C4-2B (cell line): ENCODE measurements at regions not wholly inside any gene's neighbourhood (a gene's known extent, or its start where the extent isn't known, plus 50 kb on each side); places are given as distances from the start of the nearest gene placed in this dataset.

ENCODE experiments used
- H3K27ac ChIP-seq: fragments of 450-650 bp; 2 replicates; pipeline ENCODE4 v1.5.1; 2017
- ZFX ChIP-seq: fragments of 450-650 bp; IDR thresholded peaks from 2 replicates; pipeline ENCODE4 v1.6.1; 2017
- TF ChIP-seq, protein P1 (sequence below): fragments of 450-650 bp; conservative IDR thresholded peaks from 2 replicates; pipeline ENCODE4 v1.5.1; 2017; ENCODE audit warnings: mild to moderate bottlenecking

DNA sequence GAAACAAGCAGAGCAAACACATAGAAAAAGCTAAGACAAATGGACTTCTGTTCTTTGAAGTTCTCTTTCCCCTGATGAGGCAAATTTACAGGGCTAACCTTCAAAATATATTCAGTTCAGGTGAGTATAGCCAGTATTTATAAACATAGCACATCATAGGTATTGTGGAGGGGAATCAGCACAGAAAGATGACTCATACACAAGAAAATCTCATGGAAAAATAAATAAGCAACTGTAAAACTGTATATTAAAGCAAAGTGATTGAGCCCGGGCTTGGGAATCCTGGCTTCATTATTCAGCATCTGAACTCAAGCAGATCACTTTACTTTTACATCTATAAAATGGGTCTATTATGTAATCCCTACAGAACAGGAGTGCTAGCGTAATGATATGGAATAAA is 173.5 kb upstream of the PAPPA start:
- no peak overlapping the region for H3K27ac ChIP-seq
- TF ChIP-seq ZFX = no peak
- TF ChIP-seq, protein P1, sequence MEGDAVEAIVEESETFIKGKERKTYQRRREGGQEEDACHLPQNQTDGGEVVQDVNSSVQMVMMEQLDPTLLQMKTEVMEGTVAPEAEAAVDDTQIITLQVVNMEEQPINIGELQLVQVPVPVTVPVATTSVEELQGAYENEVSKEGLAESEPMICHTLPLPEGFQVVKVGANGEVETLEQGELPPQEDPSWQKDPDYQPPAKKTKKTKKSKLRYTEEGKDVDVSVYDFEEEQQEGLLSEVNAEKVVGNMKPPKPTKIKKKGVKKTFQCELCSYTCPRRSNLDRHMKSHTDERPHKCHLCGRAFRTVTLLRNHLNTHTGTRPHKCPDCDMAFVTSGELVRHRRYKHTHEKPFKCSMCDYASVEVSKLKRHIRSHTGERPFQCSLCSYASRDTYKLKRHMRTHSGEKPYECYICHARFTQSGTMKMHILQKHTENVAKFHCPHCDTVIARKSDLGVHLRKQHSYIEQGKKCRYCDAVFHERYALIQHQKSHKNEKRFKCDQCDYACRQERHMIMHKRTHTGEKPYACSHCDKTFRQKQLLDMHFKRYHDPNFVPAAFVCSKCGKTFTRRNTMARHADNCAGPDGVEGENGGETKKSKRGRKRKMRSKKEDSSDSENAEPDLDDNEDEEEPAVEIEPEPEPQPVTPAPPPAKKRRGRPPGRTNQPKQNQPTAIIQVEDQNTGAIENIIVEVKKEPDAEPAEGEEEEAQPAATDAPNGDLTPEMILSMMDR = no peak

DNA sequence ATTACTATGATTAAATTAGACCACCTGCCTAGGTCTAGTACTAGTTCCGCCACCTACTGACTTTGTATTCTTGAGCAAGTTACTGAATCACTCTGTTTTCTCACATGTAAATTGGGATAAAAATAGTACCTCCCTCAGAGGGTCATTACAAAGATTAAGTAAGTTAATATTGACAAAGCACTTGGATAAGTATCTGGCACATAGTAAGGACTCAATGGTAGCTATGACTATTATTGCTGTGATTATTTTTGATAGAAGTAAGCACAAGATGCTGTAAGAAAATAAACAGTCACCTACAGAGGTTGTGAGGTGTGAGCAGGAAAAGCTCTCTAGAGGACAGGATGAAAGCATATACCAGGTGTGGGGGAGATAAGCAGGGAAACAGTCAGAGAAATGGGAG is 173.1 kb upstream of the PAPPA start:
- H3K27ac ChIP-seq = no peak overlapping the region
- TF ChIP-seq, protein P1 = no peak
- TF ChIP-seq ZFX = no peak

DNA sequence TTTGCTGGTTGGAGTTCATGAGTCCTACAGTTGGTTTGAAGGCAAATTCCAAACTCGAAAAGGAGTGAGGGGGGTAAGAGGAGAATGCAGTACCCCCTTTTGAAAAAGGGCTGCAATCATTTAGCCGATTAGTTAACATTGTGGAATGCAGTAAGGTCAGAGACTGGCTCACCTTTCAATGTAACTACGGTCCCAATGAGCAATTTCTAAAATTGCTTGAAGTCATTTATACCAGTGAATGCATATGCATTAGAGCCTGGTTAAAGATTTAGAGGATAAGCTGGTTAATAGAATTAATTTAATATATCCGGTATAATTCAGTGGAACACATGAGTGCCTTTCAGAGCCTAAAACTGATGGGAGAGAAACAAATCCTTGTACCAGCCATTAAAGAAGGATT is 172.6 kb upstream of the PAPPA start:
- no peak for TF ChIP-seq ZFX
- TF ChIP-seq, protein P1 = no peak

DNA sequence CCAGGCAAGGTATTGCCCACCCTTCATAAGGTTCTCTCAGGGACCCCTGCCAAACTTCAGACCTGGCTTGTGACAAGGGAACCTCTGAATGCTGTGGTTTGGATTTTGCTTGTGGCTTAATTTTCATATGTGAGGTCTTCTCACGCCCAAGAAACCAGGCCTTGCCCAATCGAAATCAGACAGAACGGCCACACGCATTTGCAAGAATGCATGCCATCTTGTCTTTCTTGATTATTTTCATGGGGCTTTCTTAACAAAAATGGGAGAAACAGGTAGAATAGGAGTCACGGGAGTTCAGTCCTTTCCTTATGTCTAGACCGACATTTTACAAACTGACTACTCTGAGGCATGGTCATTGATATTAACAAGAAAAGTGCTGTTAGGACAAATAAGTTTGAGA is 170.2 kb upstream of the PAPPA start:
- no peak overlapping the region for H3K27ac ChIP-seq
- no peak for TF ChIP-seq ZFX
- TF ChIP-seq, protein P1 = no peak

More for the DNA sequence above, 172.6 kb upstream of the PAPPA start:
- H3K27ac ChIP-seq = no peak overlapping the region

DNA sequence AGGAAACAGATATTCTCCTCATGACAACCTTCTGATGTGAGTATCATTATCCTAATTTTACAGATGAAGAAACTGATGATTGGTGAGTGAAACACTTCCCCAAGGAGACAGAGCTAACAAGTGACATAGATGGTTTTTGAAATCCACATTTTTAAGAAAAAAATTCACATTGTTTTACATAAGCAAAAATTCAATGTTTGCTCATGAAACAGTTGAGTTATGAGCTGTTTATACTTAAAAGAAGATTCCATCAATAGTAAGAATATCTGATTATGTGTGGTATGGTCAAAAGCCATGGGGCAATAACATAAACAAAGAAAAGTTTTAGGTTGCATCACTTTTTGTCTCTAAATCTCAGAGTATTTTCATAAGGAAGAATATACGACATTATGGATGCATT is 167.9 kb upstream of the PAPPA start:
- H3K27ac ChIP-seq = no peak overlapping the region
- TF ChIP-seq, protein P1 = no peak
- no peak for TF ChIP-seq ZFX

DNA sequence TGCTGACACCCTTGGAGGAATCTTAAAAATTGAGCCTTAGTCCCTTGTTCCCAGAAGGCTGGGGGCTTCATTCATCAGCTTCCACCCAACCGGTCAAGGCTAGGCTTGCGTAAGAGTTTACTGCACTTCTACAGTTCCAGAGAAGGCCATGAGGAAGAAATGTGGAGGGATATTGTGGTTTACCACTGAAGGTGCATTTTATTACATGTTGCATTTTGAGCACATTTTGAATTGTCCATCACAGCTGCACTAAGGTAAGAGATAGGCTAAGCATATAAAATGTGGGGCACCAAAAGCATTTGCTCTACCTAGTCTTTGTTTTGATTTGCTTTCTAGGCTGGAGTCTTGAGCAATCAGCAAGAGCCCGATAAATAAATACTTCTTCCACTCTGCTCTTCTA is 167.1 kb upstream of the PAPPA start:
- H3K27ac ChIP-seq = no peak overlapping the region
- TF ChIP-seq, protein P1 = no peak
- no peak for TF ChIP-seq ZFX

DNA sequence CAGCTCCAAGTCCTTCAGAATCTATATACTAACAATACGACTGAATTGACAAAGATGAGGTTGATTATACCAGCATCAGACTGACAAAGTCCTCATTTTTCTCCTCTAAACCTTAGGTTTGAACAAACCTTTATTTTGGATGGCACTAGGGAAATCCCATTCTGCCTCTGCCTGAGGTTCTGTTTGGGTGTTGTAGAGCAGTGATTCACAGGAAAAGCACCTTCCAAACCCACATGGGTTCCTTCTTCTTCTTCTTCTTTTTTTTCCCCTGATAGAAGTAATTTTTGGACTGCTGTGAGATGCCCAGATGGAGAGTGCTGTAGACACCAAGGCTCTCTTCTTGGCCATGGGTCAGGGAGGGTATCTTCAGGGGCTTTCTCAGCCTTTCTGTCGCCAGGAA is 164.9 kb upstream of the PAPPA start:
- TF ChIP-seq, protein P1 = no peak
- TF ChIP-seq ZFX = no peak

More for the DNA sequence above, 164.9 kb upstream of the PAPPA start:
- no peak overlapping the region for H3K27ac ChIP-seq
